ENCODE measurements at regions not wholly inside any gene's neighbourhood (a gene's known extent, or its start where the extent isn't known, plus 50 kb on each side); places are given as distances from the start of the nearest gene placed in this dataset.
"Not testable (repeated sequence)": the region's sequence is repeated elsewhere in the genome, so short reads cannot be mapped to it uniquely, and the experiment has no call there.

DNA sequence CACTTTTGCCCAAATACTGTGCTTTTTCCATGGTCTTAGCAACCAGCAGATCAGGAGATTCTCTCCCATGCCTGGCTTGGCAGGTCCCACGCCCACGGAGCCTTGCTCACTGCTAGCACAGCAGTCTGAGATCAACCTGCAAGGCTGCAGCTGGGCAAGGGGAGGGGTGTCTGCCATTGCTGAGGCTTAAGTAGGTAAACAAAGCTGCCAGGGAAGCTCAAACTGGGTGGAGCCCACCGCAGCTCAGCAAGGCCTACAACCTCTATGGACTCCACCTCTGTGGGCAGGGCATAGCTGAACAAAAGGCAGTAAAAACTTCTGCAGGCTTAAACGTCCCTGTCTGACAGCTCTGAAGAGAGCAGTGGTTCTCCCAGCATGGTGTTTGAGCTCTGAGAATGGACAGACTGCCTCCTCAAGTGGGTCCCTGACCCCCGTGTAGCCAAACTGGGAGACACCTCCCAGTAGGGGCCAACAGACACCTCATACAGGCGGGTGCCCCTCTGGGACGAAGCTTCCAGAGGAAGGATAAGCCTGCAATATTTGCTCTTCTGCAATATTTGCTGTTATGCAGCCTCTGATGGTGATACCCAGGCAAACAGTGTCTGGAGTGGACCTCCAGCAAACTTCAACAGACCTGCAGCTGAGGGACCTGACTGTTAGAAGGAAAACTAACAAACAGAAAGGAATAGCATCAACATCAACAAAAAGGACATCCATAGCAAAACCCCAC lies 132.8 kb upstream of the STARD13 start:
- not testable (repeated sequence) for H3K4me3 ChIP-seq; H3K27ac ChIP-seq; H3K4me1 ChIP-seq; H3K9me3 ChIP-seq (replicated peaks); H3K27me3 ChIP-seq; H3K36me3 ChIP-seq
- DNase-seq, result peak in 1 of 2 experiments; percentile 8

DNA sequence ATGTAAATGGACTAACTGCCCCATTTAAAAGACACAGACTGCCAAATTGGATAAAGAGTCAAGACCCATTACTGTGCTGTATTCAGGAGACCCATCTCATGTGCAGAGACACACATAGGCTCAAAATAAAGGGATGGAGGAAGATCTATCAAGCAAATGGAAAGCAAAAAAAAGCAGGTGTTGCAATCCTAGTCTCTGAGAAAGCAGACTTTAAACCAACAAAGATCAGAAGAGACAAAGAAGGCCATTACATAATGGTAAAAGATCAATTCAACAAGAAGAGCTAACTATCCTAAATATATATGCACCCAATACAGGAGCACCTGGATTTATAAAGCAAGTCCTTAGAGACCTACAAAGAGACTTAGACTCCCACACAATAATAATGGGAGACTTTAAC lies 134.6 kb upstream of the STARD13 start:
- H3K36me3 ChIP-seq; H3K27me3 ChIP-seq; H3K27ac ChIP-seq; DNase-seq; H3K9me3 ChIP-seq (replicated peaks); H3K4me3 ChIP-seq; H3K4me1 ChIP-seq: not testable (repeated sequence)

GRCh38 chr13:33426131-33426530 lies 140.6 kb upstream of the STARD13 start:
- Histone ChIP-seq H3K4me1 (no peaks in the 10 kb centered on the region), H3K4me3 (no peak overlapping the region), H3K27me3 (no peaks in the 10 kb centered on the region), H3K27ac (no peak overlapping the region), H3K36me3 (no peaks in the 10 kb centered on the region), H3K9me3 (replicated peaks) (peaks cover 5% of the 10 kb centered on the region; the same call in 1 of the 2 replicates)
- no peak for DNase-seq

- Histone ChIP-seq H3K36me3 (no peaks in the 10 kb centered on the region), H3K9me3 (replicated peaks) (no peaks in the 10 kb centered on the region), H3K4me1 (no peaks in the 10 kb centered on the region), H3K27me3 (no peaks in the 10 kb centered on the region), H3K27ac (no peak overlapping the region), H3K4me3 (no peak overlapping the region)
- no peak for DNase-seq
Observed at GRCh38 chr13:33433316-33433715, 147.8 kb upstream of the STARD13 start.

DNA sequence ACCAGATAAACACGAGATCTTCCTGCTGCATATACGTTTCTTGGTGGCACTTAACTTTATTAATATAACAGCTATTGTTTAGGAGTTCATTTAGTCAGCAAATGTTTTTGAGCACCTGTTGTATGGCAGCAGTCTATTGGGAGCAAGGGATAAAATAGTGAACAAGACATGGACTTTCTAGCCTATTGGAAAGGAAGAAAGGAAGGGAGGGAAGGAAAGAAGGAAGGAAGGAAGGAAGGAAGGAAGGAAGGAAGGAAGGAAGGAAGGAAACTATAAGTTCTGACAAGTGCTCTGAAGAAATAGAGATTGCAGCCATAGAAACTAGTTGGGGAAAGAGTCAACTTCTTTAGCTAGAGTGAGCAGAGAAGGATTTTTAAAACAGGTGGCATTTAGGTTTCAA lies 149.1 kb upstream of the STARD13 start:
- H3K36me3 ChIP-seq, result no peaks in the 10 kb centered on the region
- no peak for DNase-seq
- H3K9me3 ChIP-seq (replicated peaks), result no peaks in the 10 kb centered on the region
- H3K4me3 ChIP-seq, result no peak overlapping the region
- no peaks in the 10 kb centered on the region for H3K27me3 ChIP-seq
- H3K27ac ChIP-seq, result no peak overlapping the region
- H3K4me1 ChIP-seq, result no peaks in the 10 kb centered on the region

GRCh38 chr13:33435207-33435606 lies 149.7 kb upstream of the STARD13 start:
- Histone ChIP-seq H3K9me3 (replicated peaks) (no peaks in the 10 kb centered on the region), H3K27ac (no peak overlapping the region), H3K4me1 (no peaks in the 10 kb centered on the region)

DNA sequence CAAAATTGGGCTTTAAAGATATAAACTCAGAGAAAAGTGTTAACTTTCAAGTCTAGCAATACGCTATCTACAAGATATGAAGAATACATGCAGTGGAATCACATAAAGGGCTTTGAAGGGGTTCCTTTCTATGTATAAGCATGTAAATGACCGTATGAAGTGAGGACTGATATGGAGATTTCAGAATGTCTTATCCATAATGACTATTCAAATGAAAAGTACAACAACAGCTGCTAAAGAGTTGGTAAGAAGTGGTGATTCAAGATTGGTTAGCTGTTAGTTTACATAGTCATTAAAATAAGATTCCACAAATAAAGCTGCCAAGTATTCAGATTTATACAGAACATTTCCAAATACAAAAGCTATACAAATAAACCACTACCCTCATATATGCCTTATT lies 153.4 kb upstream of the STARD13 start:
- Histone ChIP-seq H3K9me3 (replicated peaks) (no peaks in the 10 kb centered on the region), H3K27me3 (no peaks in the 10 kb centered on the region), H3K4me1 (no peaks in the 10 kb centered on the region), H3K36me3 (no peaks in the 10 kb centered on the region), H3K27ac (no peak overlapping the region), H3K4me3 (no peak overlapping the region)
- DNase-seq, result no peak

More at GRCh38 chr13:33435207-33435606, 149.7 kb upstream of the STARD13 start:
- DNase-seq, result no peak
- H3K4me3 ChIP-seq, result no peak overlapping the region
- no peaks in the 10 kb centered on the region for H3K27me3 ChIP-seq
- H3K36me3 ChIP-seq, result no peaks in the 10 kb centered on the region

- Histone ChIP-seq H3K9me3 (replicated peaks) (no peaks in the 10 kb centered on the region), H3K27ac (no peak overlapping the region), H3K27me3 (no peaks in the 10 kb centered on the region), H3K36me3 (no peaks in the 10 kb centered on the region), H3K4me1 (peaks cover 3% of the 10 kb centered on the region; the same call in 1 of the 2 replicates), H3K4me3 (no peak overlapping the region)
- peak in 1 of 2 experiments; percentile 35 for DNase-seq
Observed at GRCh38 chr13:33441015-33441414, 155.5 kb upstream of the STARD13 start.

DNA sequence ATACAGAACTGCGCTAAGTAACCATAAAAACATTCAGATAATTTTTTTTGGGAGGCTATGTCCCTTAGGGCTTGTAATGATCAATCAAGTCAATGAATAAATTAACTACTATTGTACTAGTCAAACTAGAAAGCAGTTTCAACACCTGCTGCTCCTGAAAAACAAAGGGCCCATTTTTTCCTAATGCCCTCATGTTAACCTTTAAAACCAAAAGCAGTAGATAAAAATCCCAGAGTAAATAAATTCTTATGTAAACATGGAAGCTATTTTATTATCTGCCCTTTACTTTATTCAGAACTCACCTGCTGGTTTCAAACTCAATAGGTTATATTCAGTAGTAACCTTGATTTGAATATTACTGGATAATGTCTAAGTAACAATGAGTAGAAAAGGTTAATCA lies 159.5 kb upstream of the STARD13 start:
- Histone ChIP-seq H3K36me3 (no peaks in the 10 kb centered on the region), H3K27me3 (no peaks in the 10 kb centered on the region), H3K4me1 (peaks cover 3% of the 10 kb centered on the region; the same call in 1 of the 2 replicates), H3K27ac (no peak overlapping the region), H3K4me3 (no peak overlapping the region), H3K9me3 (replicated peaks) (no peaks in the 10 kb centered on the region)
- peak in 1 of 2 experiments; percentile 17 for DNase-seq

DNA sequence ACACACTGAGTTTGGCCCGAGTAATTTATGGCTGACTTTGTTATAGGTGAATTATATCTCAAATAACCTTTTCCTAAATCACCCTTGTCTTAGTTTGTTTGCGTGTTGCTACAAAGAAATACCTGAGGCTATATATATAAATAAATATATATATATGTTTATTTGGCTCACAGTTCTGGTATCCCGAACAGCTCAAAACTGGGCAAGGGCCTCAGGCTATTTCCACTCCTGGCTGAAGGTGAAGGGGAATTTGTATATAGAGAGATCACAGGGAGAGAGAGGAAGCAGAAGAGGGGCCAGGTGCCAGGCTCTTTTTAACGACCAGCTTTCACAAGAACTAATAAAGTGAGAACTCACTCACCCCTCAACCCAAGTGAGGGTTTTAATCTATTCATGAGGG lies 159.9 kb upstream of the STARD13 start:
- H3K36me3 ChIP-seq, result no peaks in the 10 kb centered on the region
- no peaks in the 10 kb centered on the region for H3K9me3 ChIP-seq (replicated peaks)
- no peak overlapping the region for H3K4me3 ChIP-seq
- H3K27ac ChIP-seq, result no peak overlapping the region
- peaks cover 3% of the 10 kb centered on the region; the same call in 1 of the 2 replicates for H3K4me1 ChIP-seq
- no peak for DNase-seq
- no peaks in the 10 kb centered on the region for H3K27me3 ChIP-seq

DNA sequence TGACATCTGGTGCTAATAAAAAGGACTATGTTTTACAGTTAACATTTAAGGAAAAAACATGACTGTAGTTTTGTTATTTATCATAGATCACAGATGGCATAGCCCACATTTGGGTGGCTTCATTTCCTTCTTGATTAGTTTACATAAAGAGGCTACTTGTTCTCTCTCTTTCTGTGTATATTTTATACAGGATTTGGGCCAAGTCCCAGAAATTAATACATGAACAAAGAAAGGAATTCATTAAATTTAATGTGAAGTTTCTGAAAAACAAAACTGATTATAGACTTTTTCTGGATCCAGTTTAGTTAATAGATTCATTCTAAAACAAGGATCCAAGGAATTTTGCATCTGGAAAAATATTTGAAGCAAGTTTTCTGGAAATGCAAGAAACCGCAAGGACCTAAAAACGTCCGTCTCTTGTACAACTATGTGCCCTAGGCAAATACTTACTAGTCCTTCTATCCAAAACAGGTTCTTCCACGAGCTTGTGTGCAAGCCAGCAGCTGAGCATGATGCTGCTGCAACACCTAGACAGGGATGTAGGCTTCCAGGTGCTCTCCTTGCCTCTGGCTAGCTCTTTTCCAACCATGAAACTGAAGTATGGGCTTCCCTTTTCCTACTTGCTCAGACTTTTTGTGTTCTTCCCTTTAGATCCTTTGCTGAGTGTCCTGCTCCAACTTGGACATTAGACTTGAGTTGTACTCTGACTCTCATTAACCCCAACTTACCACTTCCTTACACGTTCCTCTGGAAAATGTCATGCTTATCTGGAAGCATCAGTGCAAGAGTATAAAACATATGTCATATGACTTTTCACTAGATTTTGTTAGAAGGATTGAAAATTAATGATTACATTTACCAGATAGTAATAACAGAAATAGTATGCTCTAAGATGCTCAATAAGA lies 161.5 kb upstream of the STARD13 start:
- DNase-seq, result no peak
- peaks cover 3% of the 10 kb centered on the region; the same call in 1 of the 2 replicates for H3K4me1 ChIP-seq
- no peaks in the 10 kb centered on the region for H3K36me3 ChIP-seq
- no peak overlapping the region for H3K4me3 ChIP-seq
- no peak overlapping the region for H3K27ac ChIP-seq
- H3K9me3 ChIP-seq (replicated peaks), result no peaks in the 10 kb centered on the region
- H3K27me3 ChIP-seq, result no peaks in the 10 kb centered on the region

- H3K36me3 ChIP-seq, result no peaks in the 10 kb centered on the region
- peaks cover 3% of the 10 kb centered on the region; the same call in 1 of the 2 replicates for H3K4me1 ChIP-seq
- no peaks in the 10 kb centered on the region for H3K9me3 ChIP-seq (replicated peaks)
- H3K27ac ChIP-seq, result no peak overlapping the region
- H3K4me3 ChIP-seq, result no peak overlapping the region
- DNase-seq, result no peak
- H3K27me3 ChIP-seq, result no peaks in the 10 kb centered on the region
Observed at GRCh38 chr13:33448889-33449288, 163.3 kb upstream of the STARD13 start.

DNA sequence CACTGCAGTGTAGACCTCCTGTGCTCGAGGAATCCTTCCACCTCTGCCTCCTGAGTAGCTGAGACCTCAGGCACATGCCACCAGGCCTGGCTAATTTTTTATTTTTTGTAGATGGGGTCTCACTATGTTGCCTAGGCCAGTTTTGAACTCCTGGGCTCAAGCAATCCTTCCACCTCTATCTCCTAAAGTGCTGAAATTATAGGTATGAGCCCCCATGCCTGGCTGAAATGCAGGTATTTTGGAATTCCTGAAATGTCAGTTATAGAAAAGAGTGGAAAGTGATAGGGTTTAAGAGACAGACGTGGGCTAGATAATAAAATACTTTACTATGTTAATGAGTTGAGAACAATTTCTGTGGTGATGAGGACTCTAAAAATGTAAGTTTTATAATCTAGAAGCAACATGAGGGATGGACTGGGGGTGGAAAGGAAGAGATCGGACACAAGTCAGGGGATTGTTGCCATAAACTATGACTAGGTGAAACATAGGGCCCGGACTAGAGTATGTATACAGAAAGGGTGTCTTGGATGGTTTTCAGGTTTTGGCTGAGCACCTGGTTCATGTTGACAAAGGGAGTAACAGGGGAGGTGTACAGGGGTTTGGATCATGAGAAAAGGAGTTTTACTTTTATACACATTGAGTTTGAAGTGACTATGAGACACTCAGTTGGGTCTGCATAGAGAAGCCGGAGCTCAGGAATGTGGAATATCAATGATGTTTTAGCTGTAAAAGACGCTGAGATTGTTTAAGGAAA lies 165.6 kb upstream of the STARD13 start:
- Histone ChIP-seq H3K9me3 (replicated peaks) (no peaks in the 10 kb centered on the region), H3K27me3 (no peaks in the 10 kb centered on the region), H3K36me3 (no peaks in the 10 kb centered on the region)

GRCh38 chr13:33452873-33453517 lies 167.4 kb upstream of the STARD13 start:
- Histone ChIP-seq H3K9me3 (replicated peaks) (0 out of 2 replicates have a peak, but pooled peaks cover 3% of the 10 kb centered on the region), H3K27ac (no peak overlapping the region), H3K27me3 (no peaks in the 10 kb centered on the region), H3K4me1 (no peaks in the 10 kb centered on the region), H3K4me3 (no peak overlapping the region), H3K36me3 (no peaks in the 10 kb centered on the region)
- DNase-seq, result no peak

More for the DNA sequence above, 165.6 kb upstream of the STARD13 start:
- Histone ChIP-seq H3K4me3 (no peak overlapping the region), H3K4me1 (no peaks in the 10 kb centered on the region), H3K27ac (no peak overlapping the region)
- no peak for DNase-seq
